ENCODE measurements at regions not wholly inside any gene's neighbourhood (a gene's known extent, or its start where the extent isn't known, plus 50 kb on each side); places are given as distances from the start of the nearest gene placed in this dataset.

GRCh38 chr5:110112348-110112747 lies 422.6 kb downstream of the MAN2A1 start:
- Histone ChIP-seq H3K36me3 (no peaks in the 10 kb centered on the region), H3K27me3 (replicated peaks; ENCODE audit: insufficient read depth) (no peaks in the 10 kb centered on the region), H3K4me1 (replicated peaks) (no peaks in the 10 kb centered on the region), H3K9me3 (no peaks in the 10 kb centered on the region), H3K27ac (no peak overlapping the region), H3K4me3 (no peak overlapping the region)
- intact Hi-C loops (cut with DNase I) = no loop called here
- no peak for DNase-seq (ENCODE audit: low spot score)
- TF ChIP-seq POLR2AphosphoS5 (IDR thresholded peaks at IDR 0.05) = no peak
- TF ChIP-seq POLR2A (IDR thresholded peaks at IDR 0.05) = no peak
- no peak for TF ChIP-seq CTCF (IDR thresholded peaks at IDR 0.05)

GRCh38 chr5:110115503-110115902 lies 425.8 kb downstream of the MAN2A1 start:
- DNase-seq (ENCODE audit: low spot score) = no peak
- Histone ChIP-seq H3K27me3 (replicated peaks; ENCODE audit: insufficient read depth) (no peaks in the 10 kb centered on the region), H3K36me3 (no peaks in the 10 kb centered on the region), H3K9me3 (no peaks in the 10 kb centered on the region), H3K27ac (no peak overlapping the region), H3K4me1 (replicated peaks) (no peaks in the 10 kb centered on the region), H3K4me3 (no peak overlapping the region)
- no peak for TF ChIP-seq POLR2AphosphoS5 (IDR thresholded peaks at IDR 0.05)
- no peak for TF ChIP-seq POLR2A (IDR thresholded peaks at IDR 0.05)
- no peak for TF ChIP-seq CTCF (IDR thresholded peaks at IDR 0.05)
- intact Hi-C loops (cut with DNase I) = no loop called here
- 89% methylated on average over 3 of the region's 3 CpGs for WGBS

GRCh38 chr5:110116539-110116938 lies 426.8 kb downstream of the MAN2A1 start:
- Histone ChIP-seq H3K27me3 (replicated peaks; ENCODE audit: insufficient read depth) (no peaks in the 10 kb centered on the region), H3K4me3 (no peak overlapping the region), H3K4me1 (replicated peaks) (no peaks in the 10 kb centered on the region), H3K36me3 (no peaks in the 10 kb centered on the region), H3K27ac (no peak overlapping the region), H3K9me3 (no peaks in the 10 kb centered on the region)
- intact Hi-C loops (cut with DNase I) = no loop called here
- no peak for DNase-seq (ENCODE audit: low spot score)
- 98% methylated on average over 1 of the region's 1 CpG for WGBS
- TF ChIP-seq CTCF (IDR thresholded peaks at IDR 0.05) (no peak), POLR2AphosphoS5 (IDR thresholded peaks at IDR 0.05) (no peak), POLR2A (IDR thresholded peaks at IDR 0.05) (no peak)

- H3K4me1 ChIP-seq (replicated peaks) = no peaks in the 10 kb centered on the region
- intact Hi-C loops (cut with DNase I) = no loop called here
- no peak overlapping the region for H3K4me3 ChIP-seq
- TF ChIP-seq CTCF (IDR thresholded peaks at IDR 0.05) = no peak
- no peak for TF ChIP-seq POLR2A (IDR thresholded peaks at IDR 0.05)
- no peak for TF ChIP-seq POLR2AphosphoS5 (IDR thresholded peaks at IDR 0.05)
- no peak for DNase-seq (ENCODE audit: low spot score)
- no peaks in the 10 kb centered on the region for H3K9me3 ChIP-seq
- 87% methylated on average over 11 of the region's 11 CpGs for WGBS
- H3K27me3 ChIP-seq (replicated peaks; ENCODE audit: insufficient read depth) = no peaks in the 10 kb centered on the region
- no peak overlapping the region for H3K27ac ChIP-seq
- no peaks in the 10 kb centered on the region for H3K36me3 ChIP-seq
Observed at GRCh38 chr5:110134963-110135935, 445.5 kb downstream of the MAN2A1 start.

GRCh38 chr5:110150199-110150598 lies 460.5 kb downstream of the MAN2A1 start:
- intact Hi-C loops (cut with DNase I) = no loop called here
- no peaks in the 10 kb centered on the region for H3K36me3 ChIP-seq
- H3K9me3 ChIP-seq = no peaks in the 10 kb centered on the region
- no peak overlapping the region for H3K4me3 ChIP-seq
- 61% methylated on average over 5 of the region's 5 CpGs for WGBS
- no peaks in the 10 kb centered on the region for H3K27me3 ChIP-seq (replicated peaks; ENCODE audit: insufficient read depth)
- no peak overlapping the region for H3K27ac ChIP-seq
- no peaks in the 10 kb centered on the region for H3K4me1 ChIP-seq (replicated peaks)
- DNase-seq (ENCODE audit: low spot score) = no peak
- TF ChIP-seq CTCF (IDR thresholded peaks at IDR 0.05) (no peak), POLR2AphosphoS5 (IDR thresholded peaks at IDR 0.05) (no peak), POLR2A (IDR thresholded peaks at IDR 0.05) (no peak)
